ENCODE measurements at regions not wholly inside any gene's neighbourhood (a gene's known extent, or its start where the extent isn't known, plus 50 kb on each side); places are given as distances from the start of the nearest gene placed in this dataset.
A peak's percentile ranks its signal among the peaks of the same experiment; 100 is the strongest.

- no peak for DNase-seq (ENCODE audit: low read depth, low spot score)
- in situ Hi-C loops (cut with HindIII; ENCODE audit: low sequenced_read_pairs): no loop called here
- no peak for TF ChIP-seq CTCF (IDR thresholded peaks at IDR 0.05; ENCODE audit: low read depth, low read length)
- no peak overlapping the region for H3K4me3 ChIP-seq (ENCODE audit: low read depth, low read length)
Observed at GRCh38 chr2:128549094-128549493, 230.4 kb upstream of the HS6ST1 start.

GRCh38 chr2:128549646-128550260 lies 231.1 kb upstream of the HS6ST1 start:
- H3K4me3 ChIP-seq (ENCODE audit: low read depth, low read length): no peak overlapping the region
- peak; percentile 47 for DNase-seq (ENCODE audit: low read depth, low spot score)
- in situ Hi-C loops (cut with HindIII; ENCODE audit: low sequenced_read_pairs): no loop called here
- TF ChIP-seq CTCF (IDR thresholded peaks at IDR 0.05; ENCODE audit: low read depth, low read length): no peak

GRCh38 chr2:128550389-128550788 lies 231.7 kb upstream of the HS6ST1 start:
- in situ Hi-C loops (cut with HindIII; ENCODE audit: low sequenced_read_pairs): no loop called here
- no peak for TF ChIP-seq CTCF (IDR thresholded peaks at IDR 0.05; ENCODE audit: low read depth, low read length)
- no peak for DNase-seq (ENCODE audit: low read depth, low spot score)
- no peak overlapping the region for H3K4me3 ChIP-seq (ENCODE audit: low read depth, low read length)

GRCh38 chr2:128550801-128551416 lies 232.2 kb upstream of the HS6ST1 start:
- no peak for DNase-seq (ENCODE audit: low read depth, low spot score)
- no peak overlapping the region for H3K4me3 ChIP-seq (ENCODE audit: low read depth, low read length)
- no peak for TF ChIP-seq CTCF (IDR thresholded peaks at IDR 0.05; ENCODE audit: low read depth, low read length)
- in situ Hi-C loops (cut with HindIII; ENCODE audit: low sequenced_read_pairs): no loop called here

GRCh38 chr2:128551435-128551834 lies 232.8 kb upstream of the HS6ST1 start:
- in situ Hi-C loops (cut with HindIII; ENCODE audit: low sequenced_read_pairs): no loop called here
- DNase-seq (ENCODE audit: low read depth, low spot score): no peak
- no peak for TF ChIP-seq CTCF (IDR thresholded peaks at IDR 0.05; ENCODE audit: low read depth, low read length)
- no peak overlapping the region for H3K4me3 ChIP-seq (ENCODE audit: low read depth, low read length)

GRCh38 chr2:128552141-128552805 lies 233.6 kb upstream of the HS6ST1 start:
- DNase-seq (ENCODE audit: low read depth, low spot score): no peak
- no peak overlapping the region for H3K4me3 ChIP-seq (ENCODE audit: low read depth, low read length)
- in situ Hi-C loops (cut with HindIII; ENCODE audit: low sequenced_read_pairs): no loop called here
- TF ChIP-seq CTCF (IDR thresholded peaks at IDR 0.05; ENCODE audit: low read depth, low read length): no peak
